NK-92 treated with Interleukin-12 subunit alpha and Interleukin-12 subunit beta, amount 100 ng/mL, for 24 hours (cell line): ENCODE measurements at regions not wholly inside any gene's neighbourhood (a gene's known extent, or its start where the extent isn't known, plus 50 kb on each side); places are given as distances from the start of the nearest gene placed in this dataset.
"Not testable (repeated sequence)": the region's sequence is repeated elsewhere in the genome, so short reads cannot be mapped to it uniquely, and the experiment has no call there.

Source experiments
- DNase-seq: peaks from one replicate; lab custom pipeline; 2025; lab: John Stamatoyannopoulos, UW

GRCh38 chr14:99004112-99004511 lies 267.9 kb downstream of the BCL11B start:
- DNase-seq, result no peak

GRCh38 chr14:99006276-99006675 lies 265.7 kb downstream of the BCL11B start:
- no peak for DNase-seq

- no peak for DNase-seq
These were observed 264.2 kb downstream of the BCL11B start for GRCh38 chr14:99007795-99008194.

GRCh38 chr14:99009871-99010270 lies 262.1 kb downstream of the BCL11B start:
- no peak for DNase-seq

DNA sequence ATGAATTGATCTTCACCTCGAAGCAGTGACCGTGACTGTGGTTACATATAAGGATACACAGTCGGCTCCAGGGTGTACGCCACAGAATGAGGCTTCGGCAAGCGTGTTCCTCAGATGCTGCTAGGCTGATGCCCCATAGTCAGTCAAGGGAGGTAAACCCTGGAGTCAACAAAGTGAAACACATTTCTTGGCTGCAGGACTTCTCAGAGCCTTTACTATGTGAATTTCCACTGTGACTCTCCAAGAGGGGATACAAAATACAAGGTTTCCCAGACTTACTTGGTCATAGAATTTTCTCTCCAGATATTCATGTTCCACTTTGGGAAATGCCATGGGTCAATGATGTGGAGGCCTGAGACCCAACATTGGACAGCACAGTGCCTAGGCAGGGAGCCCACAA lies 260.6 kb downstream of the BCL11B start:
- no peak for DNase-seq

- no peak for DNase-seq
These were observed 259.3 kb downstream of the BCL11B start for GRCh38 chr14:99012703-99013102.

- DNase-seq, result no peak
These were observed 256.2 kb downstream of the BCL11B start for GRCh38 chr14:99015833-99016232.

- DNase-seq, result no peak
These were observed 248.6 kb downstream of the BCL11B start for GRCh38 chr14:99023371-99023770.

DNA sequence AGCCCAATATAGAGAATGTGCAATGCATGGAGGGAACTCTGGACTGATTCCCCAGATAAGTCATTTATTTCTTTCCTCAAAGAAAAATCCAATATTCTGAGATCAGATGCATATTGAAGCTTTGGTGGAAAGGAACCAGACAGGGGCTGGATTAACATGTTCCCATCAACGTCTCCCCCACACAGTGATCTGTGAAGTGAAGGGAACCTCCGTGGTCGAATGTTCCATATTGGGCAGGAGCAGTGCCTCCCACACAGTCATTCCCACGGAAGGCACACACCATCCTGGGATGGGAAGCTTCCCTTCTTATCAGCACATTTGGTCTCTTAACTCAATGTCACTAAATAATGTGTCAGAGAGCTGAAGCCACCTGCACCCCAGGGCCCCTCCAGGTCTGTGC lies 247.1 kb downstream of the BCL11B start:
- no peak for DNase-seq

GRCh38 chr14:99025418-99025817 lies 246.6 kb downstream of the BCL11B start:
- DNase-seq, result no peak

DNA sequence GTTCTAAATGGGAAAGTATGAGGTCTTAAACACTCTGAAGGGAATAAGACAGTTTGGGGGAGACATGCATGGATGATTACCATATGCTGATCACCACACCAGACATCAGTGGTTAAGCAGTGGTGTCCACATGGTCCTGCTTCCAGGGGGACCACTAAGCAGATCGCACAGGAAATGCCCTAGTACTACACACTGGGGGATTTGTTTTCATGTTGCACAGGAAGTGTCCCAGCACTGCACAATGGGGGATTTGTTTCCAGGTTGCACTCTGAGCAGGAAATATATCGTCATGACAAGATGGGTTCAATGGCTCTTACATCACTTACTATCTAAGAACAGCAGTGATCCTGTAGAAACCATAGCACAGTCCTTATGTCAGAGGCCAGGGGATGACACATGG lies 245.5 kb downstream of the BCL11B start:
- no peak for DNase-seq

GRCh38 chr14:99028041-99028440 lies 244.0 kb downstream of the BCL11B start:
- no peak for DNase-seq

- no peak for DNase-seq
These were observed 243.5 kb downstream of the BCL11B start for GRCh38 chr14:99028521-99028920.

DNA sequence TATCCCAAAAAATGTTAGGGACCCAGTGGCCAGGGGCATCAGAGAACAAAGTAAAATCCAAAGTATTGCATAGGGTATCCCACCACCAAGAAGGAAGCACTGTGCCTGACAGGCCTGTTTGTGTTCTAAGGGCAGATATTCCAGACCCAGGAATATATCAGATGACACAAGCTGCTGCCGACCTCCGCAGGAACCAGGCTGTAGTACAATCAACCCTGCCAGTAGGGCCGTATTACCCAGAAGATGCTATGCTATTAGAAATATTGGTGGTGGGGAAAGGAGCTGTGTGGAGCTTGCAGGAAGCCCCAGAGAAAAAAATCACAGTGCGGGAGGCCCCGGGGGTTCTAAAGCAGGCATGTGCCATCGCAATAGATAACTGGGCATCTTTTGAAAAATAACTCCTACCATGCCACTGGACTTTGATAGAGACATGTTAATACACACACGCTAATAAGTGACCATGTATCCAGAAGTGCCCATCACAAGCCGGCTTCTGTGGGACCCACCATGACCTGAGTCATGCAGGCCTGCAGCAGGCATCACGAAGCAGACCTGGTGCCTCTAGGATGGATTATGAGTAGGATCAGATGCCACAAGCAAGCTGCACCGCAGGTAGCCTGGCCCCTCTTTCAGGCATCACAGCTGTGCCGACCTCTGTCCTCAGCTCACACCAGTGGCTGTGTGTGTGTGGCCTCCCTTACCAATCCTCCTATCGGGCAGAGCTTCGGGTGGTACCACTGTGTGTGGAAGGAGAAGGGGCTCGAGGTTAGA lies 242.7 kb downstream of the BCL11B start:
- DNase-seq, result no peak

DNA sequence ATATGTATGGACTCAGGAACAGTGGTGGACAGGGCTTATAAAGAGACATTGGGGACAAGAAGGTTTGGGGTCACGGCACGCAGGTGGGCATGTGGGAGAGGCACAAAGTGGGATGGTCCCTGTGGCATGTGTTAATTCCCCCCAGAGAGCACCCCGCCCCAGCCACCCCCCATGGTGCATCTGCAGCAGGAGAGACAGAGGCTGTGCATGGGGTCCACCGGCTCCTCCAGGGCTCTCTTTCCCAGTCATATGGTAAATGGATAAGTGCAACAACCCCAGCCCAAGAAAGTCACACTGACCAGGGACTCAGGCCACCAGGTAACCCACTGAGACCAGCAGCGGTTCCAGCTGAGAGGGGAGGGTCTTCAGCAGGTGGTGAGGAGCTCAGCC lies 242.1 kb downstream of the BCL11B start:
- DNase-seq, result no peak

DNA sequence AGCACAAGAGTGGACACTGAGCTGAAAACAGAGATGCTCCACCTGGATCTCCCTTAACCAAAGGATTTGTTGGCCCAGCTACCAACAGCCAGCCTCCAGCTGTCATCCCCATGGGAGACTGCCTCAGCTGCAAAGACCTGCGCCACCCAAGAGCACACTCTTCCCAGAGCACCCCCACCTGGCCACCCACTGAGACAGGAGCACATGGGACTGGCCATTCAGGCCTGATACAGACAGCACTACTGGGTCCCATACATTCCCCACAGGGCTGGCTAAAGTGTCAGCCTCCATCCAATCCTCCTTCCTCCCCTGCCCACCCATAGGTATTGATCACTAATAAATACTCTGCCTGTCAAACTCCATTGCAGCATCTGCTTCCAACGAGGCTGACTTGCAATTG lies 241.5 kb downstream of the BCL11B start:
- DNase-seq, result no peak

DNA sequence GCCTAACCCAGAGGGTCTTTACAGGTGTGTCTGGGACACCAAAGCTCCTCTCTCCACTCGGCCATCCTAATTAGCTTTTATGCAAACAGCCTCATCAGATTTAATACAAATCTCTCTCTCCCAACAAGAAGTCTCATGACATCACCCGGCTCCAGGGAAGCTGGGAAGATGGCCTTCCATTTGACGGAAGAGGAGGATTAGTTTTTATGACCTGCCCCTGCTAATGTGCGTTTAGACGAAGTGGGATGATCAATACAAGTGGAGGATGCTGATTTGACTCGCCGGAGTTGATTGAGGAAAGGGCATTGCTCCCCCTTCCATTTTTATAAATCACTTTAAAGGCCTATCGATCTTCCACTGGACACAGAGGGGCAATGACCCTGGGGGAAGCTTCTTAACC lies 239.2 kb downstream of the BCL11B start:
- no peak for DNase-seq

- DNase-seq, result no peak
These were observed 238.0 kb downstream of the BCL11B start for GRCh38 chr14:99033951-99034350.

GRCh38 chr14:99034711-99035171 lies 237.3 kb downstream of the BCL11B start:
- DNase-seq, result no peak

DNA sequence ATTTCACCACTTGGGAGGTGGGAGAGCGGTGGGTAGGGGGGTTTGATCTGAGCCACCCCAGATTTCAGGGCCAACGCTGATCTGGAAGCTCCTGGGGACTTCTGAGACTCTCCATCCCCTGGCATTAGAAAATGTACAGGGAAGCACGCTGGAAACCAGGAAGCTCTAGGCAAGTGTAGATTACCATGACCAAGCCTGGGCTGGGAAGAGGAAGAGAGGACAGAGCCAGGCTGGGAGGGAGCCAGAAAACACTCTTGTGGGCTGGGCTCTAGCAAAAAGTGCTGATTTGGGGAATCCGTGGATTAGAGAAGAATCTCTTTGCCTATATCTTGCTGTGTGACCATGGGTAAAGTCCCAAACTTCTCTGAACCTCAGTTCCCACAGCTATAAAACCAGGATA lies 236.7 kb downstream of the BCL11B start:
- no peak for DNase-seq

DNA sequence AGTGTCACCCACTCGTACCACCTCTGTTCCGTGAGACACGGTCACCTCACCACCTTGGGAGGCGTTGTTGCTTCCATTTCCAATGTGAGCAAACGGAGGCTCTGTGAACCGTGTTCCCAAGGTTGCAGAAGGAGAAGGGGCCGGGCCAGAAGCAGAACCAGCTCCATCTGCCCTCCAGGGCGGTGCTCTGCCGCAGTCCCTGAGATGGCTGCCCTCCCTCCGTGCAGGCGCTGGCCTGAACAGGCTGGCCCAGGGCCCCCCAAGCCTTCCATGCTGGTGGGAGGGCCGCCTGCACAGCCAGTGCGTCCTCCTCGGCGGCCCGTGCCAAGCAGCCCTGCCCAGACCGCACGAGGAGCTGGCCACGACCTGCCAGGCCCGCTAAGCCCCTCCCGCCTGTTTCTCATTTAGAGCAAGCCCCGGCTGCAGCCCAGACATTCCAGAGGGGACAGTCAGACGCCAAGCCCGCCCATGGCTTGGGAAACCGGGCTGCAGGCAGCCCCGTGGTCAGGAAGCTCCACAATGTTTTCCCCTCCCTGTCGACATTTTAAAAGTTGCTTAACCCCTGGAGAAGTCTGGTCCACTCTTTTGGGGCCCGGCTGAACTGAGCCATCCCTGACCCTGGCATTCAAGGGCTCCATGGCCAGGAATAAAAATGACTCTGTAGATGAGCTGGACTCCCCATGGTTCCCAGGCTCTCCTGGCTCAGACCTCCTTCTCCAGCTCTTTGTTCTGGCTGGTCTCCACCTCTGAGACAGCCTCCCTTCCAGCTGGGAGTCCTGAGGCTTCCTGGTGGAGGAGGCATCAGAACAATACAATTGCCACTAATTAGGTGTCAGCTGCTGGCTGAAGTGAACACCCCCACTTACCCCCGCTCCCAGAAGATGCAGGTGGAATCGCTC lies 236.0 kb downstream of the BCL11B start:
- DNase-seq, result no peak

- no peak for DNase-seq
These were observed 235.2 kb downstream of the BCL11B start for GRCh38 chr14:99036611-99037293.

DNA sequence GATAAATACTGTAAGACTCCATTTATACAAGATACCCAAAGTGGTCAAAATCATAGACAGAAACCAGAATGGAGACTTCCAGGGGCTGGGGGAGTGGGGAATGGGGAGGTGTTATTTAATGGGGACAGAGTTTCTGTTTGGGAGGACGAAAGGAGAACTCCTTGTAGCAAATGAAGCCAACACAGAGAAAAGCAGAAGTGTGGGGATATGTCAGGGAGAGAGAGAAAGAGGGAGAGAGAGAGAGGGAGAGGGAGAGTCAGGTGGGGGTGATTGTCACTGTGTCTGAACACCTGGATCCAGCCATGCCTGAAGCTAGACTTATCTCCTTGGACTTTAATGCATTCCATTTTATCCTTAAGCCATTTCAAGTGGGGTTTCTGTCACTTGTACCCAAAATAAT lies 234.7 kb downstream of the BCL11B start:
- not testable (repeated sequence) for DNase-seq
